Stimulated activated CD8-positive, alpha-beta memory T cell treated with anti-CD3 and anti-CD28 coated beads, Interleukin-12 subunit alpha, Interleukin-12 subunit beta, amount 100 ng/mL, for 24 hours (primary cell): ENCODE measurements at regions not wholly inside any gene's neighbourhood (a gene's known extent, or its start where the extent isn't known, plus 50 kb on each side); places are given as distances from the start of the nearest gene placed in this dataset.

ENCODE experiments used
- DNase-seq: peaks from one replicate; pipeline ENCODE4 v3.0.0-alpha.2; 2020; ENCODE audit errors: extremely low read depth

DNA sequence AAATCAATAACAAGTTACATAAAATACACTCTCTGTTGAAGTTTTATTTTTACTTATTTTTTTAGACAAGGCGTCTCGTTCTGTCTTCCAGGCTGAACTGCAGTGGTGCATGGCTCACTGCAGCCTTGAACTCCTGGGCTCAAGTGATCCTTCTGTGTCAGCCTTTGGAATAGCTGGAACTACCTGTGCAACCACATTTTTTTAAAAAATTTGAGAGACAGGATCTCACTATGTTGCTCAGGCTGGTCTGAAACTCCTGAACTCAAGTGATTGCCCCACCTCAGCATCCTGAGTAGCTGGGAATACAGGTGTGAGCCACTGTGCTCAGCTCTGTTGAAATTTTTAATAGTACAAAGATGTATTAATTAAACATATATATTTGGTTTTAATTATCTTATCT is 614.3 kb upstream of the ARRDC4 start:
- DNase-seq = no peak

DNA sequence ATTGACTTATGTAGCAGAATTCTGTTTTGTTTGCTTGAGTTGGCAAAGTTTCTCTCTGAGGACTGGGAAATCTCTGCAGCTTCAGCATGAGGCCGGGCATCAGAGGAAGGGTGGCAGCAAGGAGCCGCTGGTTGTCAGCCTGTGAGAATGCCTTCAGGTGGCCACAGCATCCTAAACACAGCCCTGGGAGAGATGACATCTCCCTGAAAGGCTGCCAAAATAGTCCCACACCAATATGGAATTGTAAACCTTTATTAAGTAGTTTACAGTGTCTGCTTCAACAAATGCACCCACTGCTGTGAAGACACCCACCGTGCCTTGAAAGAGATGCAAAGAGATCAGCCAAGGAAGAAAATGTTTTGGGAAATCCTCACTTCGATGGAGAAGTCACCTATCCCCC is 609.7 kb upstream of the ARRDC4 start:
- no peak for DNase-seq

DNA sequence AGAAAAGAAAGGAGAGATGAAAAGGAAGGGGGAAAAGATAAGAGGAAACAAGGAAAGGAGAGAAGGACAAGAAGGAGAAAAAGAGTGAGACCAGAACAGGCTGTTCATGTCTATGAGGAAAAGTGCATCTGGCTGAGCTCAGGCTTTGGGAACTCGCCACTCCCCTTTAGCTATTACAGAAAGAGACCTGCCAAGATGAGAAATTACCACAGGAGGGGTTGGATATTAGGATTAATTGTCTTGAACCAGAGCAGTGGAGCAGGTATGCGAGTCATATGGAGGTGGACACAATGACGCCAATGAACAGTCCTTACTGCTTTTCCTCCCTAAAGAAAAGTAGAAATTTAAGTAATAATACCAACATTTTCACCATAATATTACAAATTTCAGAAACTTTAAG is 577.0 kb upstream of the ARRDC4 start:
- no peak for DNase-seq

DNA sequence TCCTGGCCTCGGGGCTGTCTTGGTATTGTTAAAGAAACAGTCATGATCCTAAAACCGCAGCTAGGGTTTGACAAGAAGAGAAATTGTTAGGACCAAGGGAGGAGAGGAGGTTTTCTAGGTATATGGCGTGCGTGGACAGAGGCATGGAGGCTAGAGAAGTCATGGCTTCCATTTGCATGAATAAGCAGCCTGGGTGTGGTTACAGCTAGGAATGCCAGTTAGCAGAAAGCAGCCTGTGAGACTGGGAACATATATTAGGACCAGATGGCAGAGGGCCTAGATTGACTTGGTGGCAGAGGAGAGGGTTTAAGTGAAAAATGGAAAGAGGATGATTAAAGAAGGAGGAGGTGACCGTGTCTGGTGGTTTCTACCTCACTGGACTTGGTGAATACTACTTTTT is 573.6 kb upstream of the ARRDC4 start:
- no peak for DNase-seq

DNA sequence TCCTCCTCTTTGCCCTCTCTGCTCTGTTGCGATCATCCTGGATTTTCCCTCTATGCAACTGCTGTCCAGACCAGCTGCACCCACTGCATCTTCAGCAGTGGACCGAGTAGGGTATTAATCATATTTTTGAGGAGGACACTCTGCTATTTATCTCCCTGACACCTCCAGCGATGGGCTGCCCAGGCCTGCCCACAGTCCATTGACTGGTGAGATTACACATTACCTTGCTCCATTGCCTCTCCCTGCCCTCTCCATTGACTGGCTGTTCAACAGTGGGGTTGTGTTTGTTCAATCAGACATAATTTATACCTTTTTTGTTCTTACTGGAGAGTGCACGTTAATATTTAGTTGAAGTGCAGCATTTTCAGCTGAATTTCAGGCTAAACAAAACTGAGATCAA is 559.3 kb upstream of the ARRDC4 start:
- no peak for DNase-seq

DNA sequence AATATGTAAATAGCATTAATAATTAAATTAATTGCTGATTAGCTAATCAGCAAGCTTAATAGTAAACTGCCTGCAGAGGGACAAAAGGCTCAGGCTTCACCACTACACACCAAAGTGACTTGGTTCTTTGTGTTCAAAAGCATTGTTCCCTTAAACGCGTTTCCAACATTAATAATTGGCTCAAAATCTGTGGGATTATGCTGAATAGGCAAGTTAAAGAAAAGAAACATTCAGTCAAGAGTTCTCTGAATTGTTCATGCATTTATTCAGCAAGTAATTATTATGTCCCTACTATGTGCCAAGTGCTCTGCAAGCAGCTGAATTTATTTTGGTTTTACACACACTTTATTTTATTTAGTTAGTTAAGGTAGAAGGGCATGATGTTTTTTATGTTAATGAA is 558.5 kb upstream of the ARRDC4 start:
- DNase-seq = no peak

DNA sequence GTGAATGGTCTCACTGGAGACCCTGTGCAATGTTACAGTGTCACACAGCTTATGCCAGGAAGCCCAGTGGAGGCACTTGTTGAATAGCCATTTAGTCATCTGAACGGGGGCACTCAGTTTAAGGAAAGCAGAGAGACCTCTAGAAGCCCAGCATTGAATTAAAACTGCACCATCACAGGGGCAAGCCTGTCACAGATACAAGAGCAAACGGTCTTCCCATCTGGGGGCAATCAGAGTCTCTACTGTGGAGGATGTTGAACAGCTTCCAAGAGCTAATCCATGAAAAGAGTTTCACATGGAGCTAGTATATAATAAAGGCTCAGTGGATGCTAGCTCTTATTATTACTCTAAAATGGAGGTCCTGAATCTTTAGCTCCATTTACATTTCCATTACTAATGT is 553.7 kb upstream of the ARRDC4 start:
- no peak for DNase-seq

DNA sequence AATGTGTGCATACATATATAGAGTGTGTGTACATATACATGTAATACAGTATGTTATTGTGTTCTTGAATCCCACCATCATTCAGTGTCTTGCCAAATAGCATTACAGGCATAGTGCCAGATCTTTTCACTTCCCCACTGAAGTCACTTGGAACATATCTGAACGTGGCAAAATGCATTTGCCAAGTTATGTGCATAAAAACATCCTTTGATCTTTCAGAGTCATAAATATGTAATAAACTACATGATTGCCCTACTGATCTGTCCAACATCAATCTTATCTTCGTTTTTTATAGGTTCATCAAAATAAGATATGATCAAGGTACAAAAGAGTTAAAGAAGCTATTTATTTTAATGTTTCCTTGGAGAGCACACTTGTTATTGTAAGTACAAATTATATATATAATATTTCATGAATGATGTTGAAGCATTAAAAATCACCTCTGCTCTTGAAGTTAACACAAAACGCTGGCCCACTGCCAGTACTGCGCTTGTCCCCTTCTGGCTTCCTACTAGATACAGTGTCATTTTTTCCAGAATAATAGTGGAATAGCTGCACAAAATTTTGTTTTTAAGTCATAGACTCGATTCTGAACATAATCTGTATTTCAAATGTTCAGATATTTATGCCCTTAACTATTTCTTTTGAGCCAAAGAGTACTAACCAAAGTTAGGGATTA is 549.5 kb upstream of the ARRDC4 start:
- DNase-seq = no peak

DNA sequence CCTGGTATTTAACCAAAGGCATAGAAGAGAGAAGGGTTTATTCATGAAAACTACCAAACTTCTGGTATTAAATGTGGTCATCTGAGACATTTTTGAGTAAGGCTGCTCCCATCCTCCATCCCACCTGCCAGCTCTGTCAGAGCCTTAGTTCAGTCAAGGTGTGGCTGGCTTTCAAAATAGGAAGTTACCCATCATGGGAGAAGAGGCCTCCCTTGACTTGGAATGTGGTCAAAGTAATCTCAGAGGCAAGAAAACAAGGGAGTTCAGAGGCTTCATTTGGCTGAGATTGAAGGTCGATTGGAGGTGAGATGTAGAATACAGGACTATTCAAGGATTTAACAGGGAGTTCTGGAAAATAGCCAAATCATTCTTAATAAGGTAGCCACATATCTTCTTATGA is 540.4 kb upstream of the ARRDC4 start:
- DNase-seq = no peak

DNA sequence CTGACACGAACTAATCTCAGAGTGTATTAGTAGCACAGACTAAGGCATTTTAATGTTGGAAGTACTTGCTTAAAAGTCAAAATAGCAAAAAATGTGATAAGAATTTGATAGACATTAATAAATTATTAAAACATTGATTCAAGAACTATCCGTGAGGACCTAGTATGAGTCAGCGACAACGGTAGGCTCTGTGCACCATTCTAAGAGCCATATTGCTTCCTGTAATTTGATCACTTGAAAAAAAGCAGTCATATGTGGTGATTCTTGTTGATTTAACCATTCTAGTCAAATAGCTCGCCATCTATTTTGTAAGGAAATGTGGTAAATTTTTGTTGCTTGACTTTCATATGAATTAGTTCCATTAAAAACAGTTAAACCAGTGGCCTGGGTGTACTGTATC is 534.9 kb upstream of the ARRDC4 start:
- no peak for DNase-seq

DNA sequence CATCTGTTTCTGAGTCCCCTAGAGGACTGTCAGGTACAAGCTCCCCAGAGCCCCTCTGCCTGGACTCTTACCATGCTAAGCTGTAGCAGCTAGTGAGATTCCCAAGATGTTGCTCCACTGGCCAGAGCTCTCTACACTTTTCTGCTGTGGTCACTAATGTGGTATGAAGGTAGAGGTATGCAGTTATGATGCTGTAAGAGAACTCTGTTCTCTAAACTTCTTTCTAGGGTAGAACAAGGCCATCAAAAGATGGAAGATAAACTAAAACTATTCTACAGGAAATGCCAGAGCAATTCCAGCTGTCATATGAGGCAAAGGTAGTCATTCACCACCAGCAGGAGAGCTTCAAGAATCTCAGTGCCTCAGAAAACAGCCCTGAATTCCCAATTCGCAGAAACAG is 517.4 kb upstream of the ARRDC4 start:
- DNase-seq = no peak

DNA sequence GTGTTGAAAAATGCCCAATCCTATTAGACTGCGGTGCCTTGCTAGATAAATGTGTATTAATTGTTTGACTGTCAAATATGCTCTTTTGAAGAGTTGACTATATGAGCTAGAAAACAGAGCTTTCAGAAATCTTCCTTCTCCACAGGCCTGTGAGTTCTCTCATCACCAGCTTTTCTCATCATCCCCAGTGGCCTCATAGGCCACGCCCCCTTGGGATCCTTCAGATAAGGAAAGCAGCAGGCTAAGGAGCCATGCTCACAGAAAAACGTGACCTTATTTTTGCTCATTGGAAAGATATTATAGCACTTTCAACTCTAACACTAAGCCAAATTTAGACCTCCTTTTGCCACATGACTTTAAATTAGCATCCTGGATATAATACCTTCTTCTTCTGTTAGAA is 514.4 kb upstream of the ARRDC4 start:
- no peak for DNase-seq

DNA sequence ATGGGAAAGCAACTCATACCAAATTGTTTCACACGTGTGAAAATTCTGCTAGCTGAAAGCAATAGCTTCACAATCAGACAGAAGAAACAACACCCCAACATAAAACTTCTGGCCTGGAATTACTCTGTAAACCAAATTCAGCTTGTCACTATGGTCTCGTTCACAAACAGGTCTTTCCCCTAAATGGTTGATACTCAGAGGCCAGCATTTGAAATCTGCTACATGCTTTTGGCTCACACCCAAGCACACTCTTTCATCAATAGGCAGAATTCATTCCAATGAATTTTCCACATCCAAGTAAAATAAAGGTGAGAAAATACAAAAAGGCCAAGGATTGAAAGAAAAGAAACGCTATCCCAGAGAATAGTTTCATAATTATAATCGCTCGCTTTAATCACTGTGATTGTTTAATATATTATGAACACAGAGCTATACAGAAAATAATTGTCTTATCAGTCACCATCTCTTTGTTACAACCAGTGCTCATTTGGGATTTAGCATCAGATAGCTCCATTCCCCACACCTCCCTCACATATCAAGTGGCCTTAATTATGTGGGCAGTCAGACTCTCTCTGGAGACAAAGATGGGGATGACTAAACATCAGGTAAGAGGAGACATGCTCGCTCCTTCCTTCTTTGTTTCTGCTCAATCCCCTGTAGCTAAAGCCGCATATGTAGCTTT is 503.8 kb upstream of the ARRDC4 start:
- no peak for DNase-seq

DNA sequence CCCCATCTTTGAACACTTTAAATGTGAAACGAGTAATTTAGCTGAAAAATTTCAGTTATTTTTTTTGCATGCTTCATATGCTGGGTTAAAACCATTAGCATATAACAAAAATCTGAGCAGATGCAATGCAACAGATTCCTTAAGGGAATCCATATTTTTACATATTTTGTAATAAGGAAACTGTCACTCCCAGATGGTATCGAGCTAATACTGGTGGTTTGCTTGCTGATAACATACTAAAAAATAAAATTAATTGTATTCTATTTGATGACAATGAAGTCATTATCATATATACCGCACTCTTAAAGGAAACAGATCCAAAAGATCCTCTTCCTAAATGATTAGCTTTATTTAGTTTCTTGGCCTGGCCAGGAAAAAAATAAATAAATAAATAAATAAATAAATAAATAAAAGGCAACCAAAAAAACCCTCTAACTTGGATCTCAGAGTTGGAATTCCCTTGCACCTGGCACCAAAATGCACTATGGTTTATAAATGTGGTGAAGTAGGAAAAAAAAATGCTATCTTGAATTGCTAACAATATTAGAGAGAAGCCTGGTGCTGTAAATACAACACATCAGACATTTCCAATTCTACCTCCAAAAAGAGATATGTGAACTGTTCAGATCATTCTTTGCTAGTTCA is 503.2 kb upstream of the ARRDC4 start:
- DNase-seq = no peak

DNA sequence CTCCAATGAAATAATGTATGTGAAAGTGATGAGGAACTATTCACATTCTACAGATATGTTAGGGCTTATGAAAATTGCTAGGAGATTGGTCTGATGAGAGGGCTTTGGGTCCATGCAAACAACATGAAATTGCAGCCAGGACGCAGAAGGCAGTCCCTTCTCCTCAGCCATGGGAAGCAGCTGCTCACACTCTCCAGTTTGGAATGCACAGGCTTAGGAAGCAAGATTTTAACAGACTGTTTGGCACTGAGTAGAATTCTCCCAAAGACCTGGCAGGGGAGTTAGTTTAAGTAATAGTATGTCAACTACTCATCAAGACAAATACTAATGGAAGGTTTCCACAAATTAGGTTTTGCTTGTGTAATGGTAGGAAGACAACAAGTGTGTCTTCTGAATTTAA is 500.7 kb upstream of the ARRDC4 start:
- DNase-seq = no peak

DNA sequence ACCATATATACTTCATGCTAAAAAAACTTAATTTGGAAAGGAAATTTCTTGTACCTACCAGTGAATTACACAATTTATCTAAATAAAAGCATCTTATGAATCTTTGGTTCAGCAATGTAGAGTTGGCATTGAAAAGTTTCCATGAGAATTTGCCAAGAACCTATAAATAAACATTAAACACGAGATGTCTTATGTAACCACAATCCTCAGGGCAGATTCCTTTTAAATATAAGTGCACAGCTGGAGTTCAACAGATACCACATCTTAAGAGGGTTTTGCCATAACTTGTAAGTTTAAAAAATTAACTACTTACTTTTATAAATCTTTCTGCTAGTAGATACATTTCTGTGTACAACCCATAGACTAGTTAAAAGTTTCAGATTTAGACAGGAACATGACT is 499.3 kb upstream of the ARRDC4 start:
- DNase-seq = no peak

DNA sequence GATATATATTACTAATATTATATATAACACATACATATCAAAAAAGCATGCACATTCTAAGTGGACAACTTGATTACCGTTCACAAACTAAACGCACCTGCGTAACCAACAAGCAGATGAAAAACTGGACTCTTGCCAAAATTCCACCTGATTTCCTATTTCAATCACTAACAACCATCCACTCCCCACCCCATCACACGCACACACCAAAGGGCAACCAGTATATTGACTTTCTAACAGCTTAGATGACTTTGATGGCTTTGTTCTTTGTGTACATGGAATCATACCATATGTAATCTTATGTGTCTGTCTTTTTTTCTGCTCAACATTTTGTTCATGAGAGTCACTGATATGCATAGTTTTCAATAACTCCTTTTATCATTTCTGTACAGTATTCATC is 496.8 kb upstream of the ARRDC4 start:
- DNase-seq = no peak

DNA sequence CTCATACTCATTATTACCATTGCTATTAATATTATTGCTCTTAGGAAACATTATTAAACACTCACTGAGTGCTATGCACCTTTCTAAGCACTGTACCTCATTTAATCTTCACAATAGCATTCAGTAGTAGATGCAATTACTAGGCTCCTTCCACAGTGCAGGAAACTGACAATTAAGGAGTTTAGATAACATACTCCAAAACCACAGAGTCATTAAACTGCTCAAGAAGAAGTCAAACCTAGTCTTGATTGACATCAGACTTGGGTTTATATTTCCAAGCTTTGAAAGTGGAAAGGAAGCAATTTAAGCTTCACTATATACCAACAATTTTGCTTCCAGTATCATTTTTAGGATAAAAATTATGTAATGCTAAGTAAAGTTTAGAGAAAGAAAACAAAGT is 490.1 kb upstream of the ARRDC4 start:
- DNase-seq = no peak

DNA sequence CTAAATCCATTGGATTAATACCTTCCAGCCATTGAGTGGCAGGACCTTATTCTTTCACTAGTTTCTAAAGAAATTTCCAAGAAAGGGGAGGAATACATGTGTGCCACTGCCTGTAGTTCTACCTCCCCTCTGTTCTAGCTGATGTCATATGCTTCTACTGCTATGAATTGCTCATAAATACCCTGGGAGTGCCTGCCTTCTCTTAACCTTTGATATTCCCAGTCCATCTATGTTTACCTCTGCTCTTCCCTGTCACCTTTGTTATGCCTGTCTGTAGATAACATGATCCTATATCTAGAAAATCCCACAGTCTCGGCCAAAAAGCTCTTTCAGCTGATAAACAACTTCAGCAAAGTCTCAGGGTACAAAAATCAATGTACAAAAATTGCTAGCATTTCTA is 486.9 kb upstream of the ARRDC4 start:
- no peak for DNase-seq

DNA sequence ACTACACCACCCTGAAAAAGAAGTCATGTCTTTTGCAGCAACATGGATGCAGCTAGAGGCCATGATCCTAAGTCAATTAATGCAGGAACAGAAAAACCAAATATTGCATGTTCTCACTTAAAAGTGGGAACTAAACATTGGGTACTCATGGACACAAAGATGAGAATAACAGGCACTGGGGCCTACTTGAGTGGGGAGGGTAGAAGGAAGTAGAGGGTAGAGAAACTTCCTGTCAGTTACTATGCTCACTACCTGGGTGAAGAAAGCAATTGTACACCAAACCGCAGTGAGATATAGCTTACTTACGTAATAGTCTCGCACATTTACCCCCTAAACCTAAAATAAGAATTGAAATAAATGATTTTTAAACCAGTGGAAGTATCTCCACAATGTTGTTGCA is 480.5 kb upstream of the ARRDC4 start:
- no peak for DNase-seq

DNA sequence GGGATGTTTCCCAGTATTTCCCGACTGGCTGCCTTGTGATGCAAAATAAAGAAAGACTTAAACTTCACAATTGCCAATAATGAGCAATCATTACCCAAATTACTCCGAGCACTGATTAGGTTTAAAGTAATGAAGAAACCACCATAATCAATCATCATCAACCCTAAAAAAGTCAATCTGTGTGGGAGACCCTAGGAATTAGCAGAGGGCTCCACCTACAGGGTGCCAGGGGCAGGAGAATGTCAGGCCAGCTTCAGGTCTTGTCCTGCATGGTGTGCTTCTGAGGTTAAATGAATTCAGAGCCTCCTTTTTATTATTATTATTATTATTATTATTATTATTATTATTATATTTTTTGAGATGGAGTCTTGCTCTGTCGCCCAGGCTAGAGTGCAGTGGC is 478.0 kb upstream of the ARRDC4 start:
- DNase-seq = no peak

DNA sequence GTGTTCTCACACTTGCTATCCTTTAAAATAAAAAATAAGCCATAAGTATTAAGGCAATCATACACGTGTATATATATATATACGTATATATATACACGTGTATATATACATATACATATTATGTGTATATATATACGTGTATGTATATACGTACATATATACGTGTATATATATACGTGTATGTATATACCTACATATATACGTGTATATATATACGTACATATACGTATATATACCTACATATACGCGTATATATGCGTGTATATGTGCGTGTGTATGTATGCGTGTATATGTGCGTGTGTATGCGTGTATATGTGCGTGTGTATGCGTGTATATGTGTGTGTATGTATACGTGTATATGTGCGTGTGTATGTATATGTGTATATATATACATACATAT is 477.3 kb upstream of the ARRDC4 start:
- no peak for DNase-seq

DNA sequence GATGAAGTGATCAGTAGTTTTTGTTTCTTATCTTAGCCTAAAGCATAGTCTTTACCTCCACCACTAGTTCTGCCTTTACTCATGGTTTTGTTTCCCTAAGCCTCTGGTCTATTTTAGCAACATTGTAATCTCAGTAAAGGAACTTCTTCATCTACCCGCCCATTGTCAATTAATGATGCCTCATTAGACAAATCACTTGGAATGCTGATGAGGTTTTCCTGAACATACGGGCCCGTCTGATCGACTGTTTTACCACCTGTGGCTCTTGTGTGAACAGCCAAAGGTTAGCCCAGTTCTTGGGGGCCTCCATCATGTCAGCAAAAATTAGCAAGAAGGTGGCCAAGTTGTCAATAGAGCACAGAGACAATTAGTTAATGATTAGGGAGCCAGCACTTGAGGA is 470.1 kb upstream of the ARRDC4 start:
- DNase-seq = no peak

DNA sequence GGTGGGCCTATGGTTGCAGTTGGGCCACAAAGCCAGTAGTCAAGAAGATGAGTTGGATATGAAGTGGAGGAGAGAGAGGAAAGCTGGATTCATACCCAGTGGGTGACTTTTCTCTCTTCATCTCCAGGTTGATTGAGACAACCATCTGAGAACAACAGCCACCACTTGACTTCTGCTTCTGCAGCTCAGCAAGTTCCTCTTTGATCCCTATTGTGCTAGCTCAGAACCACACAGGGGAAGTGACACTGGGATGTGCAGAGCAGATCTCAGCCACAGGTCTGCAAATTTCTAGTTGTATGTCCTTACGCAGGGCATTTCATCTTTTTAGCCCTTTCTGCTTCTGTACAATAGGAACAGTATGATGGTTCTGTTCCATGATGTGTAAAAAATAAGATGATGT is 459.2 kb upstream of the ARRDC4 start:
- no peak for DNase-seq
